OCI-LY3 (cell line): ENCODE measurements at regions not wholly inside any gene's neighbourhood (a gene's known extent, or its start where the extent isn't known, plus 50 kb on each side); places are given as distances from the start of the nearest gene placed in this dataset.
"Not testable (repeated sequence)": the region's sequence is repeated elsewhere in the genome, so short reads cannot be mapped to it uniquely, and the experiment has no call there.

Experiments
- H2AFZ ChIP-seq: fragments of 200-600, 300-600 bp; shearing (Covaris generic); 2 replicates; pipeline ENCODE4 v1.6.0; 2014; ENCODE audit warnings: antibody characterized with exemption, low read depth, low read length
- H3K27ac ChIP-seq: fragments of 200-600, 300-600 bp; sonication (generic); 2 replicates; pipeline ENCODE4 v1.5.1; 2014; ENCODE audit warnings: mild to moderate bottlenecking, low read length, moderate library complexity, mixed read lengths
- H3K27me3 ChIP-seq: fragments of 200-600, 300-600 bp; sonication (generic); 2 replicates; pipeline ENCODE4 v1.6.1; 2014; ENCODE audit warnings: low read depth, low read length, mixed read lengths
- H3K36me3 ChIP-seq: fragments of 200-600, 300-600 bp; sonication (generic); replicated peaks from 2 replicates; pipeline ENCODE3; 2014; ENCODE audit warnings: low read depth, low read length, mixed read lengths
- H3K4me1 ChIP-seq: fragments of 300-600, 200-600 bp; sonication (generic); 2 replicates; pipeline ENCODE4 v1.6.1; 2014; ENCODE audit warnings: low read length, mixed read lengths
- H3K4me2 ChIP-seq: fragments of 200-600, 300-600 bp; sonication (generic); 2 replicates; pipeline ENCODE4 v1.6.1; 2014; ENCODE audit warnings: low read length, mixed read lengths
- H3K4me3 ChIP-seq: fragments of 300-600, 200-600 bp; sonication (generic); 2 replicates; pipeline ENCODE4 v1.5.1; 2014; ENCODE audit warnings: antibody characterized with exemption, mild to moderate bottlenecking, low read length, moderate library complexity
- H3K79me2 ChIP-seq: fragments of 300-600, 200-600 bp; shearing (Covaris generic); 2 replicates; pipeline ENCODE4 v1.6.1; 2014; ENCODE audit warnings: mild to moderate bottlenecking, low read length, mixed read lengths
- H3K9ac ChIP-seq: fragments of 300-600, 200-600 bp; shearing (Covaris generic); 2 replicates; pipeline ENCODE4 v1.6.0; 2014; ENCODE audit warnings: mild to moderate bottlenecking, low read length, moderate library complexity
- H3K9me3 ChIP-seq: fragments of 200-600, 300-600 bp; shearing (Covaris generic); 2 replicates; pipeline ENCODE4 v1.6.1; 2014; ENCODE audit warnings: low read length, mixed read lengths; ENCODE audit not compliant: insufficient read depth
- H4K20me1 ChIP-seq: fragments of 200-600, 300-600 bp; sonication (generic); 2 replicates; pipeline ENCODE4 v1.6.1; 2016; ENCODE audit warnings: low read length, mixed read lengths; ENCODE audit not compliant: insufficient read depth
- CTCF ChIP-seq: fragments of 200-600, 300-600 bp; sonication (generic); IDR thresholded peaks from 2 replicates; pipeline ENCODE4 v1.5.1; 2014; ENCODE audit warnings: antibody characterized with exemption, low read length, low read depth
- EZH2phosphoT487 ChIP-seq: fragments of 200-600 bp; shearing (Covaris generic); IDR thresholded peaks from 2 replicates; pipeline ENCODE4 v1.6.1; 2018; ENCODE audit warnings: antibody characterized with exemption, mixed run types, low read depth

- no peak overlapping the region for H3K4me3 ChIP-seq
- H3K27me3 ChIP-seq, result no peaks in the 10 kb centered on the region
- H3K9ac ChIP-seq, result no peak overlapping the region
- H3K27ac ChIP-seq, result no peak overlapping the region
- H3K36me3 ChIP-seq, result no peaks in the 10 kb centered on the region
- no peaks in the 10 kb centered on the region for H3K4me1 ChIP-seq
- H3K79me2 ChIP-seq, result no peaks in the 10 kb centered on the region
- H3K4me2 ChIP-seq, result no peak overlapping the region
- no peak for TF ChIP-seq CTCF
- no peak for TF ChIP-seq EZH2phosphoT487
- no peaks in the 10 kb centered on the region for H4K20me1 ChIP-seq
- no peaks in the 10 kb centered on the region for H3K9me3 ChIP-seq
- no peak overlapping the region for H2AFZ ChIP-seq
Observed at GRCh38 chrX:139360356-139360755, 170.2 kb upstream of the F9 start.

- H3K27me3 ChIP-seq, H3K79me2 ChIP-seq, H4K20me1 ChIP-seq, H3K4me1 ChIP-seq, H3K9ac ChIP-seq, H3K4me2 ChIP-seq, H3K9me3 ChIP-seq, H2AFZ ChIP-seq, H3K36me3 ChIP-seq, H3K4me3 ChIP-seq, H3K27ac ChIP-seq: not testable (repeated sequence)
Observed at GRCh38 chrX:139342594-139342991, 187.9 kb upstream of the F9 start.

GRCh38 chrX:139341855-139342593 is 188.5 kb upstream of the F9 start:
- not testable (repeated sequence) for H3K36me3 ChIP-seq, H3K27me3 ChIP-seq, H3K9ac ChIP-seq, H3K79me2 ChIP-seq, H4K20me1 ChIP-seq, H3K9me3 ChIP-seq, H3K27ac ChIP-seq, H3K4me3 ChIP-seq, H2AFZ ChIP-seq, H3K4me1 ChIP-seq, H3K4me2 ChIP-seq

- Histone ChIP-seq H3K27me3 (no peaks in the 10 kb centered on the region), H3K9ac (no peak overlapping the region), H3K4me2 (no peak overlapping the region), H3K9me3 (no peaks in the 10 kb centered on the region), H4K20me1 (no peaks in the 10 kb centered on the region), H3K4me1 (no peaks in the 10 kb centered on the region), H3K27ac (no peak overlapping the region), H3K4me3 (no peak overlapping the region), H3K36me3 (no peaks in the 10 kb centered on the region), H3K79me2 (no peaks in the 10 kb centered on the region), H2AFZ (no peak overlapping the region)
- TF ChIP-seq CTCF (no peak), EZH2phosphoT487 (no peak)
Observed at GRCh38 chrX:139332441-139332840, 198.1 kb upstream of the F9 start.

GRCh38 chrX:139327355-139327754 is 203.2 kb upstream of the F9 start:
- no peaks in the 10 kb centered on the region for H3K27me3 ChIP-seq
- no peaks in the 10 kb centered on the region for H3K36me3 ChIP-seq
- no peak overlapping the region for H3K4me3 ChIP-seq
- no peak overlapping the region for H3K9ac ChIP-seq
- H2AFZ ChIP-seq, result no peak overlapping the region
- H3K4me2 ChIP-seq, result no peak overlapping the region
- H3K27ac ChIP-seq, result no peak overlapping the region
- no peak for TF ChIP-seq CTCF
- TF ChIP-seq EZH2phosphoT487, result no peak
- H4K20me1 ChIP-seq, result no peaks in the 10 kb centered on the region
- no peaks in the 10 kb centered on the region for H3K9me3 ChIP-seq
- H3K4me1 ChIP-seq, result no peaks in the 10 kb centered on the region
- no peaks in the 10 kb centered on the region for H3K79me2 ChIP-seq
